ENCODE measurements at regions not wholly inside any gene's neighbourhood (a gene's known extent, or its start where the extent isn't known, plus 50 kb on each side); places are given as distances from the start of the nearest gene placed in this dataset.

DNA sequence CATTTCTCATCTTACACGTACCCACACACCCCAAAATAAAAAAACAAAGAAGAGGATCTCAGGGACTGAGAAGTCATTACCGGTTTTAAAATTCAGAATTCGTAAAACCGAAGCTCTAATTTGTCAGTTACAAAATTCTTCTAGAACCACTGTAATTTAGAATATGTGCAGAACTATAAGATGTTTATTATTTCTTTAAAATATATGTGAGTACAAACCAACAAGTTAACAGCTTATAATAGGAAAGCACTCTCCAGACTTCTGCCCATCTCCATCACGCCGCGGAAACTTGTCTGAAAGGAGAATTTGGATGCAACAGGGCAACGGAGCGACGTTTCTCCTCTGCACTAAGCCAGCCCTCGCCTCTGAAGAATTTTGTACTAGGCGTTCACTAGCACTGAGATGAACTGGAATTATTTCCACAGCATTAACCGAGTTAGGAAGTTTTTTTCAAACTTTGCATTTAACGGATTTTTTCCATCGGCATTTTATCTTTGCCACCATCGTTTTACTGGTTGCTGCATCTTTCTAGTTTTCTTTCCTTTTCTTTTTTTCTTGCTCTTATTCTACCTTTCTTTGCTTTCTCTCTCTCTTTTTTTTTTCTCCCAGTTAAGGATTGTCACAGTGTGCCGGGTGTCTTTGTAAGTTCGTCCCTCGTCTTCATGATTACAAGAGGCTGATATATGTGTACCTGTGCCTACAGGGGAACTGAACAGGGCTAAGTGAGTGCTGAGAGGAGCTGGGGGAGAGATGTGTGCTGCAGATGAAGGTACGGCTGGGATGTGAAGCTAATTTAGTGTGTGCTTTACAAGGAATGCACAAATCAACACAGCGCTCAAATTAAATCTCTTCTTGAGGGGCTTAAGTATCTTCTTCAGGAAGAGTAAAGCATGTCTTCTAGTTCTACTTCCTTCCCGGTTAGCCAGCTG, 295.9 kb upstream of the NFE2L3 start:
- DNase-seq (ENCODE audit: low read depth), result peak; percentile 47
- peak overlapping the region; percentile 69 for H3K4me3 ChIP-seq (ENCODE audit: low read length)
- TF ChIP-seq, protein P1, sequence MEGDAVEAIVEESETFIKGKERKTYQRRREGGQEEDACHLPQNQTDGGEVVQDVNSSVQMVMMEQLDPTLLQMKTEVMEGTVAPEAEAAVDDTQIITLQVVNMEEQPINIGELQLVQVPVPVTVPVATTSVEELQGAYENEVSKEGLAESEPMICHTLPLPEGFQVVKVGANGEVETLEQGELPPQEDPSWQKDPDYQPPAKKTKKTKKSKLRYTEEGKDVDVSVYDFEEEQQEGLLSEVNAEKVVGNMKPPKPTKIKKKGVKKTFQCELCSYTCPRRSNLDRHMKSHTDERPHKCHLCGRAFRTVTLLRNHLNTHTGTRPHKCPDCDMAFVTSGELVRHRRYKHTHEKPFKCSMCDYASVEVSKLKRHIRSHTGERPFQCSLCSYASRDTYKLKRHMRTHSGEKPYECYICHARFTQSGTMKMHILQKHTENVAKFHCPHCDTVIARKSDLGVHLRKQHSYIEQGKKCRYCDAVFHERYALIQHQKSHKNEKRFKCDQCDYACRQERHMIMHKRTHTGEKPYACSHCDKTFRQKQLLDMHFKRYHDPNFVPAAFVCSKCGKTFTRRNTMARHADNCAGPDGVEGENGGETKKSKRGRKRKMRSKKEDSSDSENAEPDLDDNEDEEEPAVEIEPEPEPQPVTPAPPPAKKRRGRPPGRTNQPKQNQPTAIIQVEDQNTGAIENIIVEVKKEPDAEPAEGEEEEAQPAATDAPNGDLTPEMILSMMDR (IDR thresholded peaks at IDR 0.05; ENCODE audit: insufficient read depth, low read depth, low read length, missing control alignments), result no peak

DNA sequence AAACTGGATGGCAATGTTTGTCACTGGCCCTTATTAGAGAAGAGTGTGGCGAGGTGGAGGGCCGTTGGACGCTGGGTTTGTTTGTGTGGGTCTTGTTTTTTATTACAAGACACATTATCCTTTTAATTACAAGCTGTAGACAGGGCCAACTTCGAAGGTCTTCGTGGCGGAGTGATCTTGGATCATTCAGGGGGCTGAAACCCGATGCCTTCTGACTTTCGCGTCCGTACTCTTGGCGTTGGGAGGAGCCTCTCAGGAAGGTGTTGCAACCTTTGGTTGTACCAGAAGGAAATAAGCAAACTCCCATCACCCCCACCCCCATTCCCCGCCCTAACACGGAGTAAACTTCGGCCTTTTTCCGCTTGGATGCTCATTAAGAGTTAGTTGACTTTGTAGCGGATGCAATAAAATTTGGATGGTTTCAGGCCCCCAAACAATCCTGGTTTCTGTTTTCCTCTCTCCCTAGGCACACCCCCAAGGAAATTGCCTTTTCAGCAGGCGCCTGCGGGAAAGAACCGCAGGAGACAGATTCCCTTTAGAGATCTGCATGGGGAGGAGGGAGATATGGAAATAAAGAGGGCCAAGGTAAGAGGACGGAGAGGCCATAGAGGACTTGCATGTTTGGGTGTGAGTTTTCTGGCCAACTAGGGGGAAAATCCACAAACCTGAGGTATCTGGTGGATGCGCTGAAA, 294.5 kb upstream of the NFE2L3 start:
- TF ChIP-seq, protein P1 (IDR thresholded peaks at IDR 0.05; ENCODE audit: insufficient read depth, low read depth, low read length, missing control alignments), result no peak
- DNase-seq (ENCODE audit: low read depth), result peak; percentile 78
- H3K4me3 ChIP-seq (ENCODE audit: low read length), result peak overlapping the region; percentile 69

DNA sequence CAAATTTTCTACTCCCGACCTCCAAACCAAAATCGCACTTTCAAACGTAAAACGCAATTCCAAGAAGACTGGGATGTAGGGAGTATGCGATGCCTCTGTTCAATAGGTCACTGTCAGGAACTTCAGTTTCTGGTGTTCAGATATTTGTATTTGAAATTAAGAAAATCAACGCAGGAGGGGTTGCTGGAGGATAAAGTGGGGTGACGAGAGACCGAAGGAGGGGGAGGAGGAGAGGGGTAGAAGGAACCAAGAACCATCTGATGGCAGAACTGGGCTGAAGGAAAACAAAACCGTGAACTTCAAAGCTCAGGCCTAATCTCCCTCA, 293.8 kb upstream of the NFE2L3 start:
- H3K4me3 ChIP-seq (ENCODE audit: low read length), result no peak overlapping the region
- no peak for DNase-seq (ENCODE audit: low read depth)
- TF ChIP-seq, protein P1 (IDR thresholded peaks at IDR 0.05; ENCODE audit: insufficient read depth, low read depth, low read length, missing control alignments), result no peak

DNA sequence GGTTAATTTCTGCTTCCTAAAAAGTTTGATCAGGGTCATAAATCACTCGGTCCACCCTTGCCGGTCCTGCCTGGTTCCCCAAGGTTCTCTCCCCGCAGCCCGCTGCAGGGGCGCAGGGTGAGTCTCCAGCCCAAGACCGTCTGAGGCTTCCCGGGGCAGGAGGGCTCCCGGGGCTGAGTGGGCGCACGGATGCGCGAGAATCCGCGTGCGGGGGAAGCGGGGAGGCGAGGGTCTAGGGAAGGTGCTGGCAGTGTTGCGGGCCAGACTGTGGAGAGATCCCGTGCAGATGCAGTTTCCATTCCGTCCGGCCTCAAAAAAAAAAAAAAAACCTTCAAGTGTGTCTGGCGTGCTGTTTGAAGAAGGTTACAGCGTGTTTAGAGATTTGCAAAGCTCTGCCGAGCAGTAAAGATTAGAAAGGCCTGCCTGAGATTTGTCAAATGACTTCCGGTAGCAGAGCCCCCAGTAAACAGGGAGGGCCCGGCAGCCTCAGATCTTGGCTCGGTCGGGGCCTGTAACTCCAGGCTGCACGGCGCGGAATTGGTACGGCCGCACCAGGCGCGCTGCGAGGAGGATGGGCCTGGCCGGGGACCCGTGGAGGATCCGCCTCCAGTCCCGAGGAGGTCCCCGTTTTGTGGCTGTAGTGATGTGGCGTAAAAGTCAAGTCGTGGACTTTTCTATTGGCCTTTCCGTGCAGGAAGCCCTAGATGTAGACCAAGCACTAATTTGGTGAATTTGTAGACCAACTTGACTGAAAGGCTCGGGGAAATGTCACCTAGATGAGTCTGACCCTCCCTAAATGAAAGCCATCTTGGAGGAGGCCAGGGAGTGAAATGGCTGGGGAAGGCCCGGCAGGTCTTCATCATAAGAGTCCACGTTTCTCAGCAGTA, 293.2 kb upstream of the NFE2L3 start:
- TF ChIP-seq, protein P1 (IDR thresholded peaks at IDR 0.05; ENCODE audit: insufficient read depth, low read depth, low read length, missing control alignments), result no peak
- no peak overlapping the region for H3K4me3 ChIP-seq (ENCODE audit: low read length)
- no peak for DNase-seq (ENCODE audit: low read depth)

DNA sequence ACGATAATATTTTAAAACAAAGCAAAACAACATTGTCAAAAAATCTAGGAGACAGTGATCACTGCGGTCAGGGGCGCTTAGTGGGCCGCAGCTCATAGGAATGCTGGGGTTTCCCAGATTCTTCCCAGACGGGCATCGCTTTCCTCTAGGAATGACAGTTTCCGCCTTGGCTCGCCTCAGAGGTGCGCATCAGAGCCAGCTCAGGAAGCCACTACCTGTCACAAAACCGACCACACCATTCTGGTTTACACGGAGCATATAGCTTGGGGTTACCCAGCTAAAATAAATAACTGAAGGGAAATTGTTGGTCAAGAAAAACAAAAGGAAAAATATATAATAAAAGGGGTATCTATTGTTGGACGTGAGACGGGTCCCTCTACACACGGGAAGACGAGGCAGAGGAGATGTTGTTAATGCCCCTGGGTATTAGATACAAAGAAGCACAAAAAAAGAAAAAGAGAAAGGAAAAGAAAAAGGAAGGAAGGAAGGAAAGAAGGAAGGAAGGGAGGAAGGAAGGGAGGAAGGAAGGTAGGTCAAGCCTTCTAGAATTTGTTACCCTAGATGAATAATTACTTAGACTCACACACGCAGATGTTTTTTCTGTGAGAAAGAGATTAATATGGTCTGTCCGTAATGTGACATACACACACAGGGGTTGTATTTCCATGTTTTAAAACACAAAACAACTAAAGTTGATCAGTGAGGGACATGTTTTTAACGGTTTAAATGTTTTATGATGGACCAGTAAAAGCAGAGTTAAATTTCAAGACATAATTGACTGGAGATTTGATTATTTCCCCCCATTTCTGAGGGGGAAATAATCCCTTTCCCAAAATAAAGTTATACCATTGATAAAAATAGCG, 292.4 kb upstream of the NFE2L3 start:
- H3K4me3 ChIP-seq (ENCODE audit: low read length), result no peak overlapping the region
- TF ChIP-seq, protein P1 (IDR thresholded peaks at IDR 0.05; ENCODE audit: insufficient read depth, low read depth, low read length, missing control alignments), result no peak
- no peak for DNase-seq (ENCODE audit: low read depth)
